Liver (tissue), 8 donors: ENCODE measurements at regions not wholly inside any gene's neighbourhood (a gene's known extent, or its start where the extent isn't known, plus 50 kb on each side); places are given as distances from the start of the nearest gene placed in this dataset.

Experiments
- DNase-seq: peaks from one replicate; pipeline ENCODE4 v3.0.0-alpha.2; 2017; ENCODE audit warnings: low spot score
- H3K27ac ChIP-seq, 2 donors: one replicate each; pipeline ENCODE4 v1.7.0; 2013; ENCODE audit warnings: inconsistent platforms in 2 of 2, low read length in 2 of 2, control low read depth in 1 of 2, low read depth in 1 of 2, mild to moderate bottlenecking in 1 of 2
- H3K27me3 ChIP-seq, 4 donors: one replicate each; pipeline versions ENCODE4 v1.6.1 to v1.7.0; 2013; ENCODE audit warnings: low read length in 3 of 4, inconsistent platforms in 1 of 4, mild to moderate bottlenecking in 1 of 4, moderate library complexity in 1 of 4; ENCODE audit not compliant: control insufficient read depth in 4 of 4, insufficient read depth in 4 of 4
- H3K36me3 ChIP-seq, 4 donors: one replicate each; pipeline versions ENCODE4 v1.6.1 to v1.7.0; 2013; ENCODE audit warnings: low read length in 3 of 4, mild to moderate bottlenecking in 3 of 4, low read depth in 1 of 4, moderate library complexity in 1 of 4; ENCODE audit not compliant: control insufficient read depth in 4 of 4, insufficient read depth in 3 of 4
- H3K4me1 ChIP-seq, 4 donors: one replicate each; pipeline versions ENCODE4 v1.6.1 to v1.7.0; 2013; ENCODE audit warnings: low read length in 3 of 4, mild to moderate bottlenecking in 3 of 4, moderate library complexity in 1 of 4; ENCODE audit not compliant: control insufficient read depth in 4 of 4, insufficient read depth in 4 of 4
- H3K4me3 ChIP-seq, 3 donors: one replicate each; pipeline versions ENCODE4 v1.6.1 to v1.7.0; 2013; ENCODE audit warnings: low read length in 3 of 3, control low read depth in 1 of 3, low read depth in 1 of 3, mild to moderate bottlenecking in 1 of 3
- H3K9ac ChIP-seq, 2 donors: one replicate each; pipeline ENCODE4 v1.7.0; 2013; ENCODE audit warnings: low read length in 2 of 2, mild to moderate bottlenecking in 2 of 2, moderate library complexity in 2 of 2, control low read depth in 1 of 2, low read depth in 1 of 2
- H3K9me3 ChIP-seq, 4 donors: one replicate each; pipeline versions ENCODE4 v1.6.1 to v1.7.0; 2013; ENCODE audit warnings: low read length in 3 of 4; ENCODE audit not compliant: control insufficient read depth in 4 of 4
- ATF3 ChIP-seq: IDR thresholded peaks from 2 replicates; pipeline ENCODE4 v1.6.1; 2016; ENCODE audit warnings: antibody characterized with exemption
- CTCF ChIP-seq: fragments of 150-350 bp; IDR thresholded peaks from 2 replicates; pipeline ENCODE4 v1.5.1; 2017; ENCODE audit warnings: improper control_type of control experiment, low read depth, low read length; ENCODE audit not compliant: missing input control
- EGR1 ChIP-seq, 2 donors: IDR thresholded peaks; 2 replicates each; pipeline ENCODE4 v1.6.1; 2016 to 2018; ENCODE audit warnings: antibody characterized with exemption in 2 of 2, low read depth in 2 of 2
- FOXA1 ChIP-seq: IDR thresholded peaks from 2 replicates; pipeline ENCODE4 v1.6.1; 2016; ENCODE audit warnings: antibody characterized with exemption
- FOXA2 ChIP-seq: IDR thresholded peaks from 2 replicates; pipeline ENCODE4 v1.6.1; 2016; ENCODE audit warnings: antibody characterized with exemption
- GABPA ChIP-seq, 2 donors: IDR thresholded peaks in 1 of 2; conservative IDR thresholded peaks in 1 of 2; 2 replicates each; pipeline ENCODE4 v1.6.1; 2016; ENCODE audit warnings: antibody characterized with exemption in 2 of 2, mild to moderate bottlenecking in 1 of 2, moderate library complexity in 1 of 2
- HNF4A ChIP-seq, 2 donors: conservative IDR thresholded peaks; 2 replicates each; pipeline ENCODE4 v1.6.1; 2016; ENCODE audit warnings: antibody characterized with exemption in 2 of 2, mild to moderate bottlenecking in 2 of 2
- HNF4G ChIP-seq: IDR thresholded peaks from 2 replicates; pipeline ENCODE4 v1.6.1; 2016; ENCODE audit warnings: antibody characterized with exemption
- JUND ChIP-seq, 2 donors: IDR thresholded peaks; 2 replicates each; pipeline ENCODE4 v1.6.1; 2016; ENCODE audit warnings: antibody characterized with exemption in 2 of 2
- MAX ChIP-seq: IDR thresholded peaks from 2 replicates; pipeline ENCODE4 v1.6.1; 2016; ENCODE audit warnings: antibody characterized with exemption
- NR2F2 ChIP-seq: IDR thresholded peaks from 2 replicates; pipeline ENCODE4 v1.6.1; 2016; ENCODE audit warnings: antibody characterized with exemption
- RAD21 ChIP-seq, 2 donors: IDR thresholded peaks; 2 replicates each; pipeline ENCODE4 v1.6.1; 2016; ENCODE audit warnings: antibody characterized with exemption in 2 of 2, mild to moderate bottlenecking in 2 of 2
- REST ChIP-seq: IDR thresholded peaks from 2 replicates; pipeline ENCODE4 v1.6.1; 2016; ENCODE audit warnings: antibody characterized with exemption, mild to moderate bottlenecking
- RXRA ChIP-seq, 2 donors: IDR thresholded peaks; 2 replicates each; pipeline ENCODE4 v1.6.1; 2017 to 2018; ENCODE audit warnings: antibody characterized with exemption in 2 of 2, mild to moderate bottlenecking in 1 of 2
- SP1 ChIP-seq: IDR thresholded peaks from 2 replicates; pipeline ENCODE4 v1.6.1; 2018; ENCODE audit warnings: antibody characterized with exemption, mild to moderate bottlenecking
- TAF1 ChIP-seq: conservative IDR thresholded peaks from 2 replicates; pipeline ENCODE4 v1.6.1; 2016; ENCODE audit warnings: antibody characterized with exemption, mild to moderate bottlenecking
- YY1 ChIP-seq: IDR thresholded peaks from 2 replicates; pipeline ENCODE4 v1.6.1; 2016; ENCODE audit warnings: antibody characterized with exemption, mild to moderate bottlenecking
- ZBTB33 ChIP-seq: IDR thresholded peaks from 2 replicates; pipeline ENCODE4 v1.6.1; 2016; ENCODE audit warnings: antibody characterized with exemption
- WGBS: extraction: QIAGEN DNeasy Blood & Tissue Kit; methylation state at CpG from one replicate; pipeline ENCODE4 v1.1.7; 2013; 5-methylcytosine and 5-hydroxymethylcytosine counted together
- donor health status: healthy.
- donor health status: healthy.
- donor health status: healthy.
- donor health status: healthy.
- donor health status: healthy.

- Histone ChIP-seq H3K36me3 (no peaks in the 10 kb centered on the region), H3K4me1 (no peaks in the 10 kb centered on the region), H3K27me3 (no peaks in the 10 kb centered on the region), H3K9ac (no peak overlapping the region), H3K27ac (no peak overlapping the region), H3K4me3 (no peak overlapping the region), H3K9me3 (no peaks in the 10 kb centered on the region)
- 90% methylated on average over 17 of the region's 17 CpGs for WGBS
- TF ChIP-seq HNF4G: no peak
- no peak for TF ChIP-seq ATF3
- TF ChIP-seq TAF1: no peak
- no peak for TF ChIP-seq EGR1 (IDR thresholded peaks at IDR 0.05; ENCODE audit: low read depth in 2 of 2)
- no peak for TF ChIP-seq GABPA (IDR thresholded peaks at IDR 0.05 in 1 of 2, conservative IDR thresholded peaks at IDR 0.05 in 1 of 2)
- no peak for TF ChIP-seq REST
- TF ChIP-seq SP1: no peak
- no peak for TF ChIP-seq ZBTB33
- TF ChIP-seq HNF4A (conservative IDR thresholded peaks at IDR 0.05): no peak
- no peak for TF ChIP-seq MAX
- TF ChIP-seq RXRA (IDR thresholded peaks at IDR 0.05): no peak
- no peak for TF ChIP-seq YY1
- TF ChIP-seq FOXA2: no peak
- TF ChIP-seq JUND (IDR thresholded peaks at IDR 0.05): no peak
- no peak for TF ChIP-seq NR2F2
- TF ChIP-seq FOXA1: no peak
- TF ChIP-seq RAD21 (IDR thresholded peaks at IDR 0.05): no peak
- TF ChIP-seq CTCF: no peak
- DNase-seq: no peak
Observed at GRCh38 chr2:240308111-240308651, 127.3 kb upstream of the GPC1 start.
